GM12864 (cell line): ENCODE measurements at regions not wholly inside any gene's neighbourhood (a gene's known extent, or its start where the extent isn't known, plus 50 kb on each side); places are given as distances from the start of the nearest gene placed in this dataset.
A peak's percentile ranks its signal among the peaks of the same experiment; 100 is the strongest.

Source experiments
- DNase-seq: peaks from one replicate; pipeline ENCODE4 v3.0.0-alpha.2; 2011; ENCODE audit warnings: low read depth
- H3K4me3 ChIP-seq: 2 replicates; pipeline ENCODE4 v1.5.1; 2011; ENCODE audit warnings: mild to moderate bottlenecking, low read depth, low read length, control low read depth
- CTCF ChIP-seq: IDR thresholded peaks from 2 replicates; pipeline ENCODE4 v1.5.1; 2011; ENCODE audit warnings: low read depth, mild to moderate bottlenecking, moderate library complexity, low read length, control low read depth, inconsistent platforms; ENCODE audit errors: missing control alignments

GRCh38 chrX:136975684-136976470 lies 57.9 kb downstream of the GPR101 start:
- no peak overlapping the region for H3K4me3 ChIP-seq
- TF ChIP-seq CTCF: no peak
- no peak for DNase-seq

- DNase-seq: no peak
- no peak for TF ChIP-seq CTCF
- H3K4me3 ChIP-seq: no peak overlapping the region
Observed at GRCh38 chrX:136967966-136968365, 65.8 kb downstream of the GPR101 start.

GRCh38 chrX:136963973-136964372 lies 69.8 kb downstream of the GPR101 start:
- no peak for DNase-seq
- H3K4me3 ChIP-seq: no peak overlapping the region
- no peak for TF ChIP-seq CTCF

- TF ChIP-seq CTCF: no peak
- no peak for DNase-seq
- H3K4me3 ChIP-seq: no peak overlapping the region
Observed at GRCh38 chrX:136961594-136962135, 72.1 kb downstream of the GPR101 start.

- H3K4me3 ChIP-seq: no peak overlapping the region
- no peak for DNase-seq
- peak; percentile 21 for TF ChIP-seq CTCF
Observed at GRCh38 chrX:136954930-136955329, 74.4 kb upstream of the RBMX start.

GRCh38 chrX:136953867-136954787 lies 73.6 kb upstream of the RBMX start:
- peak; percentile 64 for TF ChIP-seq CTCF
- DNase-seq: peak; percentile 58
- no peak overlapping the region for H3K4me3 ChIP-seq
